ENCODE measurements at regions not wholly inside any gene's neighbourhood (a gene's known extent, or its start where the extent isn't known, plus 50 kb on each side); places are given as distances from the start of the nearest gene placed in this dataset.

DNA sequence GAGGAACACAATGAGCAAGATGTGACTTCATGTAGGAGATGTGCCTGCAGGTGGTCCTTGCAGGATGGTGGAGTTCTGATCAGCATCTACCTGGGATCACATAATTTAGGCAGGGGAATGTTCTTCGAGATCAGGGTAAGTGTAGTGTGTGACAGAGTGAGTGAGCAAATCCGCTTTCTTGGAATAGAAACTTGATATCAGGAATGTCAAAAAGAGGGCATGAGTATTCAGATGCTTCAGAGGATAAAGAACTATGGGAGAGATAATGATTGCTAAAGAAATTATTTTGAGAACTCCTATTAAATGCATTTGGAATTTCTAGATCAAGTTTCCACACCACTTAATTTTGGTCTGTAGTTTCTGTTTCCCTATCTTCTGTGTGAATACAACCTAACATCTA, 463.6 kb upstream of the SLC14A2 start:
- Histone ChIP-seq H3K27ac (ENCODE audit: low read depth in 1 of 2, low read length in 2 of 2) (no peak overlapping the region), H3K79me2 (ENCODE audit: insufficient read depth, low read length) (no peaks in the 10 kb centered on the region), H2AFZ (ENCODE audit: insufficient read depth, low read depth, low read length, poor library complexity, severe bottlenecking) (no peak overlapping the region), H3K9me3 (replicated peaks in 1 of 2; ENCODE audit: control insufficient read depth in 1 of 2, insufficient read depth in 1 of 2, low read length in 2 of 2) (peaks cover 0 to 4% of the 10 kb centered on the region in 2 donors), H3K4me3 (replicated peaks in 1 of 3; ENCODE audit: low read depth in 2 of 3, low read length in 3 of 3) (no peak overlapping the region), H4K20me1 (ENCODE audit: insufficient read depth, low read length) (no peaks in the 10 kb centered on the region), H3K27me3 (ENCODE audit: control insufficient read depth in 2 of 2, insufficient read depth in 2 of 2, low read length in 2 of 2) (no peaks in the 10 kb centered on the region), H3K4me2 (replicated peaks; ENCODE audit: extremely low read depth, low read length, poor library complexity, severe bottlenecking) (no peak overlapping the region), H3K9ac (ENCODE audit: insufficient read depth, low read length, poor library complexity, severe bottlenecking) (no peak overlapping the region), H3K4me1 (ENCODE audit: control insufficient read depth in 1 of 2, insufficient read depth in 2 of 2, low read length in 2 of 2) (no peaks in the 10 kb centered on the region), H3K36me3 (replicated peaks in 1 of 2; ENCODE audit: control insufficient read depth in 1 of 2, insufficient read depth in 2 of 2, low read length in 2 of 2) (no peaks in the 10 kb centered on the region)
- intact Hi-C loops (cut with micrococcal nuclease), result no loop called here
- no peak for TF ChIP-seq CTCF (IDR thresholded peaks at IDR 0.05)
- H3K4me1 Mint-ChIP-seq, result peaks cover 11% of the 10 kb centered on the region
- no peak overlapping the region for H3K4me3 Mint-ChIP-seq
- H3K9me3 Mint-ChIP-seq, result peaks cover 0 to 4% (median 0%) of the 10 kb centered on the region in 7 donors
- H3K27me3 Mint-ChIP-seq (ENCODE audit: low read depth in 3 of 3), result peaks cover 0 to 1% (median 0%) of the 10 kb centered on the region in 3 donors
- no peaks in the 10 kb centered on the region for H3K36me3 Mint-ChIP-seq
- 100% methylated on average over 1 of the region's 2 CpGs for WGBS (ENCODE audit: insufficient coverage)
- H3K27ac Mint-ChIP-seq, result no peak overlapping the region
- no peak for DNase-seq

DNA sequence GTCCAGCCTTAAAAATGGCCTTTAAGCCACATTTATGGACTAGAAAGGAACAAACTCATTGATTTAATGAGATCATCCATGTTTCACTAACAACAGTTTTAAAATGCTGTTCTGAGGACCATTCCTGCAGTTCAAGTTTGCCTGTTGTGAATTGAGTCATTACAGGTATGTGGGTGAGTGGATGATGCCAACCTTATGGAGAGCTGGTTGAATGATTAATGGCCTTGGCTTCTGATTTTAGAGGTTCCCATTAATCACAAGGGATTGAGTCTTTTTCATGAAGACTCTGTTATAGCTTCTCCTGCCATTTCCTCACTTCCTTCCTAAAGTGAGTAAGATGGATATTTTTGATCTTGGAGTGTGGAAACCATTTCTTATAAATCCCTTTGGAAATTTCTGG, 459.8 kb upstream of the SLC14A2 start:
- TF ChIP-seq CTCF (IDR thresholded peaks at IDR 0.05), result no peak
- H3K36me3 ChIP-seq (replicated peaks in 1 of 2; ENCODE audit: control insufficient read depth in 1 of 2, insufficient read depth in 2 of 2, low read length in 2 of 2), result no peaks in the 10 kb centered on the region
- no peaks in the 10 kb centered on the region for H3K4me1 ChIP-seq (ENCODE audit: control insufficient read depth in 1 of 2, insufficient read depth in 2 of 2, low read length in 2 of 2)
- no peaks in the 10 kb centered on the region for H3K9me3 ChIP-seq (replicated peaks in 1 of 2; ENCODE audit: control insufficient read depth in 1 of 2, insufficient read depth in 1 of 2, low read length in 2 of 2)
- H4K20me1 ChIP-seq (ENCODE audit: insufficient read depth, low read length), result no peaks in the 10 kb centered on the region
- H3K27ac ChIP-seq (ENCODE audit: low read depth in 1 of 2, low read length in 2 of 2), result no peak overlapping the region
- Mint-ChIP-seq H3K36me3 (no peaks in the 10 kb centered on the region), H3K4me3 (no peak overlapping the region), H3K27ac (no peak overlapping the region), H3K9me3 (peaks cover 0 to 4% (median 0%) of the 10 kb centered on the region in 7 donors), H3K27me3 (ENCODE audit: low read depth in 3 of 3) (peaks cover 0 to 2% (median 0%) of the 10 kb centered on the region in 3 donors), H3K4me1 (peaks cover 15% of the 10 kb centered on the region)
- DNase-seq, result no peak
- no peaks in the 10 kb centered on the region for H3K27me3 ChIP-seq (ENCODE audit: control insufficient read depth in 2 of 2, insufficient read depth in 2 of 2, low read length in 2 of 2)
- no peak overlapping the region for H2AFZ ChIP-seq (ENCODE audit: insufficient read depth, low read depth, low read length, poor library complexity, severe bottlenecking)
- no peak overlapping the region for H3K9ac ChIP-seq (ENCODE audit: insufficient read depth, low read length, poor library complexity, severe bottlenecking)
- H3K4me3 ChIP-seq (replicated peaks in 1 of 3; ENCODE audit: low read depth in 2 of 3, low read length in 3 of 3), result no peak overlapping the region
- intact Hi-C loops (cut with micrococcal nuclease), result no loop called here
- H3K79me2 ChIP-seq (ENCODE audit: insufficient read depth, low read length), result no peaks in the 10 kb centered on the region
- H3K4me2 ChIP-seq (replicated peaks; ENCODE audit: extremely low read depth, low read length, poor library complexity, severe bottlenecking), result no peak overlapping the region
